ENCODE measurements at regions not wholly inside any gene's neighbourhood (a gene's known extent, or its start where the extent isn't known, plus 50 kb on each side); places are given as distances from the start of the nearest gene placed in this dataset.

- intact Hi-C loops (cut with micrococcal nuclease): no loop called here
- no peaks in the 10 kb centered on the region for H3K27me3 ChIP-seq (ENCODE audit: control insufficient read depth in 2 of 2, insufficient read depth in 2 of 2, low read length in 2 of 2)
- 2% methylated on average over 5 of the region's 5 CpGs for WGBS (ENCODE audit: insufficient coverage, low coverage, missing lambda C conversion rate)
- no peak overlapping the region for H3K4me2 ChIP-seq (ENCODE audit: insufficient read depth, low read length)
- no peak for ATAC-seq
- no peak overlapping the region for H3K9ac ChIP-seq (ENCODE audit: insufficient read depth in 1 of 2, low read depth in 2 of 2, low read length in 2 of 2)
- in situ Hi-C loops (cut with MboI): no loop called here
- no peak for DNase-seq (ENCODE audit: extremely low read depth in 1 of 4, low spot score in 3 of 4)
- no peaks in the 10 kb centered on the region for H3K9me3 ChIP-seq (replicated peaks; ENCODE audit: control insufficient read depth, insufficient read depth, low read depth, low read length)
- H3K9me1 ChIP-seq (ENCODE audit: control insufficient read depth, insufficient read depth, low read length): no peaks in the 10 kb centered on the region
- no peak for TF ChIP-seq RUNX1 (IDR thresholded peaks at IDR 0.05; ENCODE audit: low read depth)
- H4K20me1 ChIP-seq (replicated peaks; ENCODE audit: control insufficient read depth, insufficient read depth, low read length): no peaks in the 10 kb centered on the region
- H3K4me3 ChIP-seq: no peak overlapping the region
- FAIRE-seq: no peak
- H2AFZ ChIP-seq (ENCODE audit: low read depth, low read length): no peak overlapping the region
- no peaks in the 10 kb centered on the region for H3K79me2 ChIP-seq (ENCODE audit: control insufficient read depth, insufficient read depth, low read length)
- BruUV-seq (replicated peaks): no TSS peak
- ChIA-PET CTCF (ENCODE audit: low intra/inter-chr PET ratio) (no interaction called here), POLR2A (no interaction called here)
- H3K27ac ChIP-seq (ENCODE audit: extremely low read depth, low read depth, low read length): no peak overlapping the region
- no peaks in the 10 kb centered on the region for H3K4me1 ChIP-seq (replicated peaks in 1 of 2; ENCODE audit: control insufficient read depth in 2 of 2, insufficient read depth in 2 of 2, low read length in 2 of 2)
- H3K36me3 ChIP-seq (ENCODE audit: control insufficient read depth, insufficient read depth, low read length): no peaks in the 10 kb centered on the region
Observed at GRCh38 chr3:64354956-64355355, 129.7 kb upstream of the PRICKLE2 start.

- CTCF ChIA-PET (ENCODE audit: low intra/inter-chr PET ratio): no interaction called here
- in situ Hi-C loops (cut with MboI): no loop called here
- no peak overlapping the region for H3K4me2 ChIP-seq (ENCODE audit: insufficient read depth, low read length)
- H3K4me1 ChIP-seq (replicated peaks in 1 of 2; ENCODE audit: control insufficient read depth in 2 of 2, insufficient read depth in 2 of 2, low read length in 2 of 2): no peaks in the 10 kb centered on the region
- H3K4me3 ChIP-seq: no peak overlapping the region
- DNase-seq (ENCODE audit: extremely low read depth in 1 of 4, low spot score in 3 of 4) (no peak), ATAC-seq (no peak), FAIRE-seq (no peak)
- no peak overlapping the region for H3K9ac ChIP-seq (ENCODE audit: insufficient read depth in 1 of 2, low read depth in 2 of 2, low read length in 2 of 2)
- no peak overlapping the region for H2AFZ ChIP-seq (ENCODE audit: low read depth, low read length)
- POLR2A ChIA-PET: no interaction called here
- no peaks in the 10 kb centered on the region for H3K36me3 ChIP-seq (ENCODE audit: control insufficient read depth, insufficient read depth, low read length)
- H4K20me1 ChIP-seq (replicated peaks; ENCODE audit: control insufficient read depth, insufficient read depth, low read length): no peaks in the 10 kb centered on the region
- no peaks in the 10 kb centered on the region for H3K9me1 ChIP-seq (ENCODE audit: control insufficient read depth, insufficient read depth, low read length)
- WGBS (ENCODE audit: insufficient coverage, low coverage, missing lambda C conversion rate): 2% methylated on average over 5 of the region's 5 CpGs
- no peaks in the 10 kb centered on the region for H3K79me2 ChIP-seq (ENCODE audit: control insufficient read depth, insufficient read depth, low read length)
- H3K9me3 ChIP-seq (replicated peaks; ENCODE audit: control insufficient read depth, insufficient read depth, low read depth, low read length): no peaks in the 10 kb centered on the region
- intact Hi-C loops (cut with micrococcal nuclease): no loop called here
- BruUV-seq (replicated peaks): no TSS peak
- H3K27ac ChIP-seq (ENCODE audit: extremely low read depth, low read depth, low read length): no peak overlapping the region
- H3K27me3 ChIP-seq (ENCODE audit: control insufficient read depth in 2 of 2, insufficient read depth in 2 of 2, low read length in 2 of 2): no peaks in the 10 kb centered on the region
- TF ChIP-seq SUPT5H (IDR thresholded peaks at IDR 0.05) (no peak), HBP1 (CRISPR knock-in tag; IDR thresholded peaks at IDR 0.05) (no peak), FOXJ3 (CRISPR knock-in tag; IDR thresholded peaks at IDR 0.05) (no peak), ZNF699 (CRISPR knock-in tag; IDR thresholded peaks at IDR 0.05; ENCODE audit: insufficient replicate concordance) (no peak), HOMEZ (CRISPR knock-in tag; IDR thresholded peaks at IDR 0.05) (no peak), BDP1 (IDR thresholded peaks at IDR 0.05; ENCODE audit: insufficient read depth, insufficient read length) (no peak), HES1 (IDR thresholded peaks at IDR 0.05; ENCODE audit: low read depth) (no peak), IRF2 (CRISPR knock-in tag; IDR thresholded peaks at IDR 0.05) (no peak), KDM4B (IDR thresholded peaks at IDR 0.05; ENCODE audit: borderline replicate concordance in 2 of 2, low read depth in 1 of 2) (no peak), ZNF717 (CRISPR knock-in tag; IDR thresholded peaks at IDR 0.05) (no peak), STAG1 (CRISPR knock-in tag; IDR thresholded peaks at IDR 0.05; ENCODE audit: borderline replicate concordance) (no peak), HNRNPL (IDR thresholded peaks at IDR 0.05; ENCODE audit: low read depth, low read length) (no peak), ZBED1 (IDR thresholded peaks at IDR 0.05) (no peak), MAZ (CRISPR knock-in tag; conservative IDR thresholded peaks at IDR 0.05 in 1 of 2, IDR thresholded peaks at IDR 0.05 in 1 of 2) (no peak), ZZZ3 (IDR thresholded peaks at IDR 0.05) (no peak)
Observed at GRCh38 chr3:64354221-64354620, 129.0 kb upstream of the PRICKLE2 start.
